Trophoblast cell (in vitro differentiated cells and primary cell): ENCODE measurements at regions not wholly inside any gene's neighbourhood (a gene's known extent, or its start where the extent isn't known, plus 50 kb on each side); places are given as distances from the start of the nearest gene placed in this dataset.

Source experiments
- DNase-seq, 2 donors: peaks; one replicate each; pipeline ENCODE4 v3.0.0-alpha.2; 2016
- H2AFZ ChIP-seq: 2 replicates; pipeline ENCODE4 v1.6.1; 2013; ENCODE audit warnings: low read length, moderate library complexity, mild to moderate bottlenecking; ENCODE audit not compliant: insufficient read depth, poor library complexity
- H2AK5ac ChIP-seq: 2 replicates; pipeline ENCODE4 v1.6.1; 2013; ENCODE audit warnings: mild to moderate bottlenecking, low read length
- H2BK120ac ChIP-seq: 2 replicates; pipeline ENCODE4 v1.6.1; 2013; ENCODE audit warnings: low read length, mild to moderate bottlenecking, moderate library complexity; ENCODE audit not compliant: insufficient read depth, poor library complexity
- H2BK12ac ChIP-seq: 2 replicates; pipeline ENCODE4 v1.6.1; 2013; ENCODE audit warnings: mild to moderate bottlenecking, low read length, moderate library complexity
- H2BK5ac ChIP-seq: 2 replicates; pipeline ENCODE4 v1.6.1; 2013; ENCODE audit warnings: low read length, low read depth, moderate library complexity, mild to moderate bottlenecking; ENCODE audit not compliant: poor library complexity
- H3K14ac ChIP-seq: 2 replicates; pipeline ENCODE4 v1.6.1; 2013; ENCODE audit warnings: mild to moderate bottlenecking, low read length
- H3K18ac ChIP-seq: 2 replicates; pipeline ENCODE4 v1.6.1; 2013; ENCODE audit warnings: mild to moderate bottlenecking, low read length
- H3K23ac ChIP-seq: 2 replicates; pipeline ENCODE4 v1.6.1; 2013; ENCODE audit warnings: low read length
- H3K27ac ChIP-seq: 2 replicates; pipeline ENCODE4 v1.5.1; 2013; ENCODE audit warnings: low read depth, mild to moderate bottlenecking, inconsistent platforms, low read length, moderate library complexity
- H3K27me3 ChIP-seq: 2 replicates; pipeline ENCODE4 v1.6.1; 2013; ENCODE audit warnings: inconsistent platforms, mild to moderate bottlenecking, low read length, moderate library complexity; ENCODE audit not compliant: insufficient read depth
- H3K36me3 ChIP-seq, 2 experiments: 1 replicate in 1 of 2; 2 replicates in 1 of 2; pipeline ENCODE4 v1.6.1; 2013; ENCODE audit warnings: low read length in 2 of 2, mild to moderate bottlenecking in 2 of 2, moderate library complexity in 1 of 2; ENCODE audit not compliant: insufficient read depth in 2 of 2, control insufficient read depth in 1 of 2
- H3K4ac ChIP-seq: 2 replicates; pipeline ENCODE4 v1.6.1; 2013; ENCODE audit warnings: low read depth, mild to moderate bottlenecking, low read length, moderate library complexity
- H3K4me1 ChIP-seq, 2 experiments: 1 replicate in 1 of 2; 2 replicates in 1 of 2; pipeline ENCODE4 v1.6.1; 2013; ENCODE audit warnings: low read length in 2 of 2, mild to moderate bottlenecking in 2 of 2, moderate library complexity in 1 of 2; ENCODE audit not compliant: insufficient read depth in 2 of 2, control insufficient read depth in 1 of 2
- H3K4me2 ChIP-seq: 2 replicates; pipeline ENCODE4 v1.6.1; 2013; ENCODE audit warnings: inconsistent platforms, mild to moderate bottlenecking, low read length, moderate library complexity
- H3K4me3 ChIP-seq: 2 replicates; pipeline ENCODE4 v1.5.1; 2013; ENCODE audit warnings: mild to moderate bottlenecking, low read depth, low read length, inconsistent platforms
- H3K79me1 ChIP-seq: one replicate; pipeline ENCODE4 v1.6.1; 2013; ENCODE audit warnings: low read length
- H3K79me2 ChIP-seq: 2 replicates; pipeline ENCODE4 v1.6.1; 2013; ENCODE audit warnings: low read length, mild to moderate bottlenecking; ENCODE audit not compliant: control insufficient read depth, insufficient read depth, poor library complexity
- H3K9ac ChIP-seq: 2 replicates; pipeline ENCODE4 v1.6.1; 2013; ENCODE audit warnings: mild to moderate bottlenecking, low read length
- H3K9me3 ChIP-seq: 2 replicates; pipeline ENCODE4 v1.6.1; 2013; ENCODE audit warnings: low read depth, mild to moderate bottlenecking, control low read depth, inconsistent platforms, low read length; ENCODE audit not compliant: insufficient read depth
- H4K12ac ChIP-seq: 2 replicates; pipeline ENCODE4 v1.6.1; 2013; ENCODE audit warnings: low read depth, mild to moderate bottlenecking, low read length, moderate library complexity
- H4K8ac ChIP-seq: 2 replicates; pipeline ENCODE4 v1.6.1; 2013; ENCODE audit warnings: low read depth, mild to moderate bottlenecking, low read length, moderate library complexity
- H4K91ac ChIP-seq: one replicate; pipeline ENCODE4 v1.6.1; 2013; ENCODE audit warnings: low read depth, mild to moderate bottlenecking, low read length, moderate library complexity
- WGBS: extraction: QIAGEN DNeasy Blood & Tissue Kit; methylation state at CpG from one replicate; pipeline ENCODE4 v1.1.7; 2013; ENCODE audit warnings: missing lambda C conversion rate; ENCODE audit not compliant: insufficient read length, insufficient coverage; ENCODE audit errors: extremely low coverage; 5-methylcytosine and 5-hydroxymethylcytosine counted together

DNA sequence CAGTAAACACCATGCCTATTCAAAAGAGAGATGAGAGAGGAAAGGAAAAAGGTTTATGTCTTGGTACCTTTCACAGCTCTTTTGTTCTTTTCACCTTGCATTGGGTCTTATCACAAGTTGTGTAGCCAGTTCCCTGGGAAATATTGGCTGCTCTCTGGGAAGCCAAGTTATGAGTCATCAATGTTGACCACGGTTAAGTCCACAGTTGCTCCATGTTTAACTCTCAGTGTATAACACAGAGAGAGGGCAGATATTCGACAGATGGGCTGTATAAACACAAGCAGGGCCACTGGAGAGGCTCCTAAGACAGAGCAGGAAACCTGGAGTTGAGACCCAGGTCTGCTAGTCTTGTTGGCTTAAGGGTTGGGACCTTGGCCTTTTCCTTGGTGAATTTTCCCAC lies 718.6 kb downstream of the QKI start:
- Histone ChIP-seq H3K9me3 (peaks cover 3% of the 10 kb centered on the region), H3K14ac (no peak overlapping the region), H2AK5ac (no peak overlapping the region), H3K79me2 (no peaks in the 10 kb centered on the region), H3K27ac (no peak overlapping the region), H3K4me1 (no peaks in the 10 kb centered on the region), H2BK12ac (no peak overlapping the region), H3K79me1 (no peaks in the 10 kb centered on the region), H2AFZ (no peak overlapping the region), H3K36me3 (no peaks in the 10 kb centered on the region), H3K4ac (no peak overlapping the region), H4K8ac (no peak overlapping the region), H3K9ac (no peak overlapping the region), H3K27me3 (no peaks in the 10 kb centered on the region), H3K4me2 (no peak overlapping the region), H4K91ac (no peak overlapping the region), H3K23ac (no peak overlapping the region), H3K4me3 (no peak overlapping the region), H2BK120ac (no peak overlapping the region), H3K18ac (no peak overlapping the region), H2BK5ac (no peak overlapping the region), H4K12ac (no peak overlapping the region)
- WGBS, result no CpG with 5 or more reads among the region's 2 CpGs
- DNase-seq, result peak in 1 of 2 donors; percentile 21

DNA sequence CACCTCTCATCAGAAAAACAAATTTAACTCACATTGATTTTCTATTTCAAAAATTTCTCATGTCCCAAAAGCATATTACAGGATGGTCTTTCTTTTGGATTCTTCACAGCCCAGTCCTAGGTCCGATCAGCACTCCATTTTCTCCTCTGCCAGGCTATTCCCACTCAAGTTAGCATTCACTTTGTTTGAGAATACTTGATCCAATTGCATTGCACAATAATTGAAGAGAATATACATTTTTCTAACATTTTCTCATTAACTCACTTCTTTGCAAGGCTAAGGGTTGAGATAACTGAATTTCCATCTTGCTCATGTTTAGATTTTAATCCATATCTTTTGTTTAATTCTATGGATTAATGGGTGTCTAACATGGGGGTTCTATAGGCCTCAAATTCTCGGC lies 716.1 kb downstream of the QKI start:
- Histone ChIP-seq H3K18ac (no peak overlapping the region), H3K79me2 (no peaks in the 10 kb centered on the region), H3K4me3 (no peak overlapping the region), H2AFZ (no peak overlapping the region), H2BK12ac (no peak overlapping the region), H2BK5ac (no peak overlapping the region), H3K27ac (no peak overlapping the region), H2BK120ac (no peak overlapping the region), H3K4me2 (no peak overlapping the region), H3K36me3 (no peaks in the 10 kb centered on the region), H3K4me1 (no peaks in the 10 kb centered on the region), H2AK5ac (no peak overlapping the region), H3K23ac (no peak overlapping the region), H3K27me3 (no peaks in the 10 kb centered on the region), H3K14ac (no peak overlapping the region), H3K9ac (no peak overlapping the region), H4K12ac (no peak overlapping the region), H3K9me3 (peaks cover 3% of the 10 kb centered on the region), H3K79me1 (no peaks in the 10 kb centered on the region), H3K4ac (no peak overlapping the region), H4K91ac (no peak overlapping the region), H4K8ac (no peak overlapping the region)
- WGBS, result no CpG with 5 or more reads among the region's 2 CpGs
- DNase-seq, result peak in 1 of 2 donors; percentile 39

DNA sequence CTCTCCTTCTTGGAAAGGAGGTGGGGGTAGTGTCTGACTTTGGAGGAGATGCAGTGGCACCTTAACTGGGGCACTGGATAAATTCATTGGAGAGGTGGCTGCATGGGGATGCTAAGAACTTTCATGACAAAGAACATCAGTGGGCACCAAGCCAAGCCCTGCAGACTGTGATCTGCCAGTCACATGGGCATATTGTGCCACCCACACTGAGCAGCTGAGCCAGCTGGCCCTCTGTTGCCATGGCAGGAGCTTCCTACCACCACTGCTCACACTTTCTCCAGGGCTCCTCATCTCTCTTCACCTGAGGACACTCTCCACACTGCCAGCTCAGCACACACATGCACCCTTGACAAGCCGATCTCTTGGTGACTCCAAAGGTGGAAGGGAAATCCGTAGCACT lies 715.6 kb downstream of the QKI start:
- Histone ChIP-seq H3K27ac (no peak overlapping the region), H3K4me2 (no peak overlapping the region), H3K4ac (no peak overlapping the region), H3K14ac (no peak overlapping the region), H3K36me3 (no peaks in the 10 kb centered on the region), H3K4me1 (no peaks in the 10 kb centered on the region), H2AFZ (no peak overlapping the region), H4K91ac (no peak overlapping the region), H2BK120ac (no peak overlapping the region), H4K8ac (no peak overlapping the region), H3K9me3 (peaks cover 3% of the 10 kb centered on the region), H3K18ac (no peak overlapping the region), H3K9ac (no peak overlapping the region), H3K23ac (no peak overlapping the region), H3K79me2 (no peaks in the 10 kb centered on the region), H2BK12ac (no peak overlapping the region), H3K27me3 (no peaks in the 10 kb centered on the region), H3K4me3 (no peak overlapping the region), H3K79me1 (no peaks in the 10 kb centered on the region), H2BK5ac (no peak overlapping the region), H2AK5ac (no peak overlapping the region), H4K12ac (no peak overlapping the region)
- WGBS, result no CpG with 5 or more reads among the region's 2 CpGs
- DNase-seq, result no peak

DNA sequence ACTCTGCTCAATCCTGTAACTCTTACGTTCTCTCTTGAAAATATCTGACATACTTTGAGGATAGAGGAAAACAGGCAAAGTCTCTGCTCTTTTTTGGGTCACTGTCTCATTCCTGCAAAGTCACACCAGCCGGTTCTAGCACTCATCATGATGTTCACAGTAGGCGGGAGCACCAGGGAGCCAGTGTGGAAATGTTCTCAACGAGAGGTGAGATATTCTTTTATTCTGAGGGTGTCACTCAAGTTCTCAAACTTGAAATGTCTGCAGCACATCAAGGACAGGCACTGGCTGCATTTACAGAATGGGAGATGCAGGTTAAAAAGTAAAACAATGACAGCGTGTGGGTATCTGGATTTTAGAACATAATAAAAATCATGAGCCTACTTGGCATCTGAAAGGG lies 714.7 kb downstream of the QKI start:
- H3K18ac ChIP-seq, result no peak overlapping the region
- no peaks in the 10 kb centered on the region for H3K27me3 ChIP-seq
- DNase-seq, result no peak
- no peak overlapping the region for H2AK5ac ChIP-seq
- H3K79me1 ChIP-seq, result no peaks in the 10 kb centered on the region
- H2AFZ ChIP-seq, result no peak overlapping the region
- no peak overlapping the region for H3K4me2 ChIP-seq
- no peaks in the 10 kb centered on the region for H3K9me3 ChIP-seq
- no peak overlapping the region for H3K27ac ChIP-seq
- H3K36me3 ChIP-seq, result no peaks in the 10 kb centered on the region
- H3K4me3 ChIP-seq, result no peak overlapping the region
- H4K91ac ChIP-seq, result no peak overlapping the region
- H4K8ac ChIP-seq, result no peak overlapping the region
- no peaks in the 10 kb centered on the region for H3K4me1 ChIP-seq
- WGBS, result no CpG with 5 or more reads among the region's 5 CpGs
- no peak overlapping the region for H2BK12ac ChIP-seq
- H4K12ac ChIP-seq, result no peak overlapping the region
- no peak overlapping the region for H2BK5ac ChIP-seq
- H3K9ac ChIP-seq, result no peak overlapping the region
- no peak overlapping the region for H2BK120ac ChIP-seq
- H3K79me2 ChIP-seq, result no peaks in the 10 kb centered on the region
- no peak overlapping the region for H3K4ac ChIP-seq
- no peak overlapping the region for H3K23ac ChIP-seq
- no peak overlapping the region for H3K14ac ChIP-seq
